C4-2B (cell line): ENCODE measurements at regions not wholly inside any gene's neighbourhood (a gene's known extent, or its start where the extent isn't known, plus 50 kb on each side); places are given as distances from the start of the nearest gene placed in this dataset.

ENCODE experiments used
- H3K27ac ChIP-seq: fragments of 450-650 bp; 2 replicates; pipeline ENCODE4 v1.5.1; 2017
- ZFX ChIP-seq: fragments of 450-650 bp; IDR thresholded peaks from 2 replicates; pipeline ENCODE4 v1.6.1; 2017
- TF ChIP-seq, protein P1 (sequence below): fragments of 450-650 bp; conservative IDR thresholded peaks from 2 replicates; pipeline ENCODE4 v1.5.1; 2017; ENCODE audit warnings: mild to moderate bottlenecking

DNA sequence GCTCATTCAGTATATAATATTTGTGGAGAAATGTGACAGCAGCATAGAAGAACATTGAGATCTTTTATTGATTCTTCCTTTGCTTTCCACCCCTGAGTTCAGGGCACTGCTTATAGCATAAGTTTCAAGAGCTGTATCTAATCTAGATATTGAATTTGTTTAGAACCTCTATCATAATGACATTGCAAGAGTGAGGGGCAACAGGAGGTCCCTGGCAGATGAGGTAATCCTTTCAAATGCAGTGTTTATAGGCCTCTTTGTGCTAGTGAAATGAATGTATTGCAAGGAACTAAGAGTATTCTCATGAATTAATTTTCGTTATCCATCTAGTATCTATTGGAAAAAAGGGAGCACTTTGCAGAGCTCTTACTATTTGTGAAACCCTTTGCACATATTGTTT lies 167.2 kb upstream of the FERD3L start:
- TF ChIP-seq, protein P1, sequence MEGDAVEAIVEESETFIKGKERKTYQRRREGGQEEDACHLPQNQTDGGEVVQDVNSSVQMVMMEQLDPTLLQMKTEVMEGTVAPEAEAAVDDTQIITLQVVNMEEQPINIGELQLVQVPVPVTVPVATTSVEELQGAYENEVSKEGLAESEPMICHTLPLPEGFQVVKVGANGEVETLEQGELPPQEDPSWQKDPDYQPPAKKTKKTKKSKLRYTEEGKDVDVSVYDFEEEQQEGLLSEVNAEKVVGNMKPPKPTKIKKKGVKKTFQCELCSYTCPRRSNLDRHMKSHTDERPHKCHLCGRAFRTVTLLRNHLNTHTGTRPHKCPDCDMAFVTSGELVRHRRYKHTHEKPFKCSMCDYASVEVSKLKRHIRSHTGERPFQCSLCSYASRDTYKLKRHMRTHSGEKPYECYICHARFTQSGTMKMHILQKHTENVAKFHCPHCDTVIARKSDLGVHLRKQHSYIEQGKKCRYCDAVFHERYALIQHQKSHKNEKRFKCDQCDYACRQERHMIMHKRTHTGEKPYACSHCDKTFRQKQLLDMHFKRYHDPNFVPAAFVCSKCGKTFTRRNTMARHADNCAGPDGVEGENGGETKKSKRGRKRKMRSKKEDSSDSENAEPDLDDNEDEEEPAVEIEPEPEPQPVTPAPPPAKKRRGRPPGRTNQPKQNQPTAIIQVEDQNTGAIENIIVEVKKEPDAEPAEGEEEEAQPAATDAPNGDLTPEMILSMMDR = no peak
- no peak for TF ChIP-seq ZFX
- H3K27ac ChIP-seq = peak overlapping the region; percentile 60

DNA sequence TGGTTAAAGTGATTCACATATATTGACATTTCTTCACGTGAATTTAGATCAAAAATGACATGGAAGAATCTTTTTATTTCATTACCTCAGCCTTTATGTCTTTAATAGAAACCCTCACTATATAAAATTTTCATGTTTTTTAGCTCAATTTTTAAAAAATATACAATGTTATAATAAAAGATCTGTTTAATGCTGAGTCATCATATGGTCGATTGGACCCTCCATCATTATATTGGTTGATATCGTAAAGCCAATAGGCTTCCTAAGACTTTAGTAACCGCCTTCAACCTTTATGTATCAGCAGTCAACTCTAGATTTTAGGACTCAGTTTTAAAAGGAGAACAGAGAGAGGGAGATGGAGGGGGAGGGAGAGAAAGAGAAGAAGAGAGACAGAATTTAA lies 162.3 kb upstream of the FERD3L start:
- TF ChIP-seq ZFX = no peak
- TF ChIP-seq, protein P1 = no peak

DNA sequence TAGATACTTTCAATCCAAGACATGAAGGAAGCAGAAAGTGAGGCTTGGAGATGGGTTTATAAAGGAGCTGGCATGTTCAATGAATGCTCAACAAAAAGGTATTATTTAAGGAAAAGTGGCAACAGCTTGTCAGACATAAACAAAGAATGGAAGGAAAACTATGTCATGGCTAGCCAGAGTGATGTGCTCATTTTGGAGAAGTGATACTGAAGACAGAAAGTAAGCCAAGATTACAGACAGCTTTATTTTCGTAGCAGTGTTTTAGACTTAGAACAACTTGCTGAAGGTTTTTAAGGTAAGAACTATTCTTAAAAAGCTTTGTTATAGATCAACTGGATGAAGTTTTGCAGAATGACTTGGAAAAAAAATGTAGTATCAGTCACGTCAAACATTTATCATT lies 160.5 kb upstream of the FERD3L start:
- TF ChIP-seq, protein P1 = no peak
- TF ChIP-seq ZFX = no peak
- no peak overlapping the region for H3K27ac ChIP-seq

More for the DNA sequence above, 162.3 kb upstream of the FERD3L start:
- H3K27ac ChIP-seq = no peak overlapping the region

DNA sequence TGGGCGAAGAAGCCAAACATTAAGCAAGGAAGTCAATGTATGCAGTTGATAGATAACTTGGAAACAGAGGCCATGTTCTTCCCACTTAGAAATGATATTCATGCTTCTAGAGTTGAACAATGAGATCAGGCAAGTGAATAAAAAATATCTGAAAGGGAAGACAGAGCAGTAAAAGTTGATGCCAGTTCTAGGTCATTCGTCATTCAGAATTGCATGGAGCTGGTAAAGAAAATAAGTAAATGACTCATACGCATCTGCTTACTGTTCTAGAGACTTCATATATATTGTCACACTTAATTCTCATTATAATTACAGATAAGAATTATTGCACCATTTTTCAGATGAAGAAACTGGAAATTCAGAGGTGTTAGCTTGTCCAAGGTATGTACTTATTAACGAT lies 158.9 kb upstream of the FERD3L start:
- no peak overlapping the region for H3K27ac ChIP-seq
- TF ChIP-seq ZFX = no peak
- TF ChIP-seq, protein P1 = no peak

DNA sequence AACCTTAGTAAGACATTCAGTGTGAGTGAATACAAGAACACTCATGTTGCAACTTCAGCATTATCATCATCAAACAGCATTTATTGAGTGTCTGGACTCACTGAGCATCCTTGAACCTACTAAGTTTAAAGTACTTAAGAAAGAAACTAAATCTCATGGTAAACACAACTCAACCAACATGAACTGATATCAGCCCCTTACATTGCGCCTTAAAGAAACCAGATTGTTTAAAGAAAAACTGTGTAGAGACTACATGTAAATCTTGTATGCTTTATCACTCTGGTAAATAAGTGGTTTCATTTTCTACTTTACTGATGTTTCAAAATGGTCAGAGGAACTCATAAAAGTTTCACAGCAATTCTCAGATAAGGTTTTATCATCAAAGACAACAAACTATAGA lies 157.5 kb upstream of the FERD3L start:
- TF ChIP-seq, protein P1 = no peak
- TF ChIP-seq ZFX = no peak
- no peak overlapping the region for H3K27ac ChIP-seq

DNA sequence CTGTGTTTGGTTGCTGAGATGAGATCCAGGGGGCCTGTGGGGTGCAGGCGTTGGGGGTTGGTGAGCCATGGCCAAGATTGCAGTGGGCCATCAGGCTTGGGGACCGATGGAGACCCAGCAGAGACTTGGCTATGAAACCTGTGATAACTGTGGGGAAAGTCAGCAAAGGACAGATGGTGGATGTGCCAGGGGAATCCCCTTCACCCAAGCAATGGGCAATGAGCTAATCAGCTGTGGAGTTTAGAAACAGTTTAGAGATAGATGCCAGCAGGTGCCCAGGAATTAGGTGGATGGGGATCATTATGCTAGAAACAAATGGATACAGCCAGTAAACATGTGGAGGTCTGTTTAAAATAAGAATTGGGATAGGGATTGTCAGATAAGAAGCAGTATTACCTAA lies 151.4 kb upstream of the FERD3L start:
- TF ChIP-seq, protein P1 = no peak
- no peak for TF ChIP-seq ZFX
- no peak overlapping the region for H3K27ac ChIP-seq

DNA sequence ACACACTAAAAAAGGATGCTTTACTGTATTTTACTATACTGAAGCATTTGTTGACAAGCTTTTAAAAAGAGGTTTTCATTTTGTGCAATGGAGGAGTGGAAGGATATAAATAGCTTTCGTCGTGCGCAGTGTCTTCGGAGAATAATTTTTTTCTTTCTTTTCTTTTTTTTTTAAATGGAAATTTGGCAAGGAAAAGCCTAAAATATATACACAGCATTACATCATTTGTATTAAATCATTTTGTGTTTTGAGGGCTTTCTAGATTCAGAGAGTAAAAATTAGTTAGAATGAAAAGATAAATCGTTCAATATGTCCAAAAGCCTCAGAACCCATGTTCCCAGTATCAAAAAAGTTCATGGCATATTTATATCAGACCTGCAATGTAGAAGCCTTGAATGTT lies 150.2 kb upstream of the FERD3L start:
- H3K27ac ChIP-seq = no peak overlapping the region
- TF ChIP-seq, protein P1 = no peak
- no peak for TF ChIP-seq ZFX
